HEK293T (cell line): ENCODE measurements at regions not wholly inside any gene's neighbourhood (a gene's known extent, or its start where the extent isn't known, plus 50 kb on each side); places are given as distances from the start of the nearest gene placed in this dataset.
A peak's percentile ranks its signal among the peaks of the same experiment; 100 is the strongest.

ENCODE experiments used
- CTCF ChIA-PET: fragments of 350-600 bp; formaldehyde crosslinking; extraction: SDS; loops from one replicate; lab custom pipeline; 2021; ENCODE audit warnings: antibody characterized with exemption, inconsistent platforms; lab: Yijun Ruan, JAX
- POLR2A ChIA-PET: fragments of 350-600 bp; formaldehyde crosslinking; extraction: SDS; loops from one replicate; lab custom pipeline; 2020; ENCODE audit warnings: antibody characterized with exemption, inconsistent platforms; lab: Yijun Ruan, JAX
- DNase-seq: peaks from one replicate; pipeline ENCODE4 v3.0.0; 2012; ENCODE audit warnings: mixed read lengths; ENCODE audit errors: extremely low spot score
- ARNT ChIP-seq: fragments of 450-650 bp; IDR thresholded peaks from 2 replicates; pipeline ENCODE4 v1.6.1; 2017; ENCODE audit warnings: mild to moderate bottlenecking
- BHLHE40 ChIP-seq: fragments of 450-650 bp; IDR thresholded peaks from 2 replicates; pipeline ENCODE4 v1.6.1; 2016; ENCODE audit warnings: mild to moderate bottlenecking, moderate library complexity, borderline replicate concordance
- CTBP1 ChIP-seq: fragments of 450-650 bp; IDR thresholded peaks from 2 replicates; pipeline ENCODE4 v1.6.1; 2016; ENCODE audit warnings: borderline replicate concordance
- ELF4 ChIP-seq: fragments of 450-650 bp; IDR thresholded peaks from 2 replicates; pipeline ENCODE4 v1.6.1; 2017; ENCODE audit warnings: antibody characterized with exemption
- FOXA1 ChIP-seq: fragments of 450-650 bp; IDR thresholded peaks from 2 replicates; pipeline ENCODE4 v1.6.1; 2016; ENCODE audit warnings: mild to moderate bottlenecking
- FOXK2 ChIP-seq: fragments of 450-650 bp; IDR thresholded peaks from 2 replicates; pipeline ENCODE4 v1.6.1; 2016; ENCODE audit warnings: mild to moderate bottlenecking
- FOXM1 ChIP-seq: fragments of 450-650 bp; IDR thresholded peaks from 2 replicates; pipeline ENCODE4 v1.6.1; 2017; ENCODE audit warnings: mild to moderate bottlenecking, borderline replicate concordance
- HDGF ChIP-seq: fragments of 450-650 bp; IDR thresholded peaks from 2 replicates; pipeline ENCODE4 v1.6.1; 2017; ENCODE audit warnings: antibody characterized with exemption, borderline replicate concordance
- L3MBTL2 ChIP-seq: fragments of 450-650 bp; conservative IDR thresholded peaks from 2 replicates; pipeline ENCODE4 v1.6.1; 2016; ENCODE audit warnings: mild to moderate bottlenecking
- LEF1 ChIP-seq: fragments of 450-650 bp; IDR thresholded peaks from 2 replicates; pipeline ENCODE4 v1.6.1; 2017; ENCODE audit warnings: mild to moderate bottlenecking, borderline replicate concordance
- NFRKB ChIP-seq: fragments of 450-650 bp; IDR thresholded peaks from 2 replicates; pipeline ENCODE4 v1.6.1; 2016; ENCODE audit warnings: mild to moderate bottlenecking, moderate library complexity
- SP1 ChIP-seq: fragments of 450-650 bp; IDR thresholded peaks from 2 replicates; pipeline ENCODE4 v1.6.1; 2017
- SUZ12 ChIP-seq: fragments of 450-650 bp; IDR thresholded peaks from 2 replicates; pipeline ENCODE4 v1.6.1; 2016; ENCODE audit warnings: mild to moderate bottlenecking
- TARDBP ChIP-seq: fragments of 450-650 bp; IDR thresholded peaks from 2 replicates; pipeline ENCODE4 v1.6.1; 2016
- ZNF384 ChIP-seq: fragments of 450-650 bp; IDR thresholded peaks from 2 replicates; pipeline ENCODE4 v1.6.1; 2016
- TF ChIP-seq, protein P1 (sequence below): fragments of 450-650 bp; IDR thresholded peaks from 2 replicates; pipeline ENCODE4 v1.6.1; 2016

DNA sequence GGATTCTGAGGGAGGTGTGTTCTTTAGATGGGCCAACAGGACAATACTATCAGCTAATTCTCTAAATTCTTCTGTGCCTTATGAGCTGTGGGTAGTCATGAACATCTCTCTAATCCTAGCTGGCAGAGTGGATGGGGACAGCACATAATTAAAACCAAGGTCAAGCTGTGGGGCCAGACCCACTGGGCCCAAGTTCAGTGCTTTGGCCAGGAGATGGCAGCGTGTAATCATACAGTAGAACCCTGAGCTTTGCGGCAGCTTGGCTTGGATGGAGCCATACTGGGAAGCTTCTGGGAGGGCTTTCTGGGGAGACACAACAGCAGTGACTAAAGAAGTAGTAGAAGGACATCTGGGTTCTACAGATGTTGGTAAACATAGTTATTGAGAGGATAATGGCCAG lies 140.3 kb upstream of the CXCL13 start:
- no peak for TF ChIP-seq FOXK2
- no peak for TF ChIP-seq L3MBTL2
- TF ChIP-seq LEF1 = no peak
- TF ChIP-seq NFRKB = no peak
- no peak for TF ChIP-seq BHLHE40
- no peak for TF ChIP-seq FOXM1
- TF ChIP-seq ARNT = no peak
- TF ChIP-seq, protein P1, sequence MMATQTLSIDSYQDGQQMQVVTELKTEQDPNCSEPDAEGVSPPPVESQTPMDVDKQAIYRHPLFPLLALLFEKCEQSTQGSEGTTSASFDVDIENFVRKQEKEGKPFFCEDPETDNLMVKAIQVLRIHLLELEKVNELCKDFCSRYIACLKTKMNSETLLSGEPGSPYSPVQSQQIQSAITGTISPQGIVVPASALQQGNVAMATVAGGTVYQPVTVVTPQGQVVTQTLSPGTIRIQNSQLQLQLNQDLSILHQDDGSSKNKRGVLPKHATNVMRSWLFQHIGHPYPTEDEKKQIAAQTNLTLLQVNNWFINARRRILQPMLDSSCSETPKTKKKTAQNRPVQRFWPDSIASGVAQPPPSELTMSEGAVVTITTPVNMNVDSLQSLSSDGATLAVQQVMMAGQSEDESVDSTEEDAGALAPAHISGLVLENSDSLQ = no peak
- TF ChIP-seq CTBP1 = no peak
- TF ChIP-seq ELF4 = no peak
- no peak for TF ChIP-seq SP1
- peak; percentile 14 for DNase-seq
- POLR2A ChIA-PET = no interaction called here
- CTCF ChIA-PET = interaction anchor here (1.1 kb wide), 1 partner anchor 136 kb away, joined by 7 read pairs; no protein-coding TSS in a partner anchor

DNA sequence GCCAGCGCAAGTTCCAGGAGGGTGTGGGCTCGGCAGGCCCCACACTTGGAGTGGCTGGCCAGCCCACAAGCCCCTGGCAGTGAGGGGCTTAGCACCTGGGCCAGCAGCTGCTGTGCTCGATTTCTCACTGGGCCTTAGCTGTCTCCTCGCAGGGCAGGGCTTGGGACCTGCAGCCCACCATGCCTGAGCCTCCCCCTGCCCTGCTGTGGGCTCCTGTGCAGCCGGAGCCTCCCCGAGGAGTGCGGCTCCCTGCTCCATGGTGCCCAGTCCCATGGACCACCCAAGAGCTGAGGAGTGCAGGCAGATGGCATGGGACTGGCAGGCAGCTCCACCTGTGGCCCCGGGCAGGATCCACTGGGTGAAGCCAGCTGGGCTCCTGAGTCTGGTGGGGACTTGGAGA lies 139.2 kb upstream of the CXCL13 start:
- ChIA-PET POLR2A (no interaction called here), CTCF (interaction anchor here (0.7 kb wide), 1 partner anchor 263 kb away, joined by 3 read pairs; no protein-coding TSS in a partner anchor)
- TF ChIP-seq SP1 (no peak), FOXK2 (no peak)
- TF ChIP-seq, protein P1 = no peak
- no peak for DNase-seq

DNA sequence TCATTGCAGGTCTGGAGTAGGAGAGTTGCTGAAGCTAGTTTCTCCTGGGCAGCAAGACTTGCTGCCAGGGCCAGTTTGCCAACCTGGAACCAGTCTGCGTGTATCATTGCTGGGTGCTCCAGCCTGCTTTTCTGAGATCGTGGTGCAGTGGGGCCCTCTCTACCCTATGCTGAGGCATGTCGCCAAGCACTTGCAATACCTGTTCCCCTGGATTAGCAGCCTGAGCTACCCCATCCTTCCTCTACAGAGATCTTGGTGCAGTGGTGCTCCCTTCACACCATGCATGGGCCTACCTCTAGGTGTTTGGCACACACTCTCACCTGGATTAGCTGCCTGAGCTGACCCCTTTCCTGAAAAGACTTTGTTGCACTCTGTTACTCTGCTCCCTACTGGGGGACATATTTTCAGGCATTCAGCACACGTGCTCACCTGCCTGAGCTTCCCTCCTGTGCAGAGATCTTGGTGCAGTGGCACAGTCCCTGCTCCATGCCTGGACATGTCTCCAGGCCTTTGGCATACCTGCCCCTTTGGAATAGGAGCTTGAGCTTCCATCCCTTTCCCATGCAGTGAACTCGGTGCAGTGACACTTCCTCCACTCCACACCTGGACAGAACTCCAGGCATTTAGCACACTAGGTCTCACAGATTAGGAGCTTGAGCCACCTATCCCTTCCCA lies 133.7 kb upstream of the CXCL13 start:
- DNase-seq = no peak
- ChIA-PET POLR2A (no interaction called here), CTCF (no interaction called here)
- no peak for TF ChIP-seq ELF4
- no peak for TF ChIP-seq ARNT
- no peak for TF ChIP-seq LEF1
- no peak for TF ChIP-seq BHLHE40
- no peak for TF ChIP-seq SP1
- no peak for TF ChIP-seq TARDBP
- no peak for TF ChIP-seq FOXA1
- no peak for TF ChIP-seq NFRKB
- TF ChIP-seq ZNF384 = no peak
- no peak for TF ChIP-seq SUZ12
- TF ChIP-seq FOXM1 = no peak
- TF ChIP-seq HDGF = no peak
- TF ChIP-seq, protein P1 = no peak

DNA sequence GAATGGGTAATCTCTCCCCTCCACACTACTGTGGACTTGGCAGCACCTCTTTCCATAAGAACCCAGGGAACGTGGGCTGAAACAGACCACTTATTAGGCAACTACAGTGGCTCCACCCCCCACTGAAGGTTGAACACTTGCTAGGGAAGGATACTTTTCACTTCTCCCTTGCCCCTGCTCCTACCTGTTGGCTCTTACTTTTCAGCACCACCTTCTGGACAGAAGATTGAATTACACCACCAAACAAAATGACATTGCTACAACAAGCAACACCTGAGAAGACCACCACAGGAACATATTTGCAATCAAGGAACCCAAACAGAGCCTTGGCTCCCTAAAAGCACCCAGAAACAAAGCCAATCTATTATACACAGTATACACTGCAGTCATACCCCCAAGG lies 132.1 kb upstream of the CXCL13 start:
- peak; percentile 54 for DNase-seq
- ChIA-PET CTCF (no interaction called here), POLR2A (no interaction called here)

DNA sequence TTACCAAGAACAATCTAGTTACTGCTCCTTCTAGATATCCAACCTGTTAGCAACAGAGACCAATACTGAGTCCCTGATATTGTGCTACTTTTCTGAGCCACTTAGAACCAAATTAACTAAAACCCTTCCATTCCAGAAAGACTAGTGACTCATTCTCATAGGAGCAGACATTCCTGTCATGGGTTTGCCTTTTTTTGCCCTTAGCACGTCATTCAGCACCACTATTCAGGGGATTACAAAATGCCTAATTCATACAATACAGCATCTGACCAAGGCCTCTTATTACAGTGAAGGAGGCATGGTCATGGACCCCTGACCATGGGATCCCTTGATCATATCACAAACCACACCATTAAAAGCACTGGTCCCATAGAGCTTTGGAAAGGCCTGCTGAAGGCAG lies 123.8 kb upstream of the CXCL13 start:
- POLR2A ChIA-PET = no interaction called here
- TF ChIP-seq ZNF384 (no peak), FOXK2 (no peak), BHLHE40 (no peak), NFRKB (no peak), LEF1 (no peak), ARNT (no peak), ELF4 (no peak), FOXA1 (no peak), FOXM1 (no peak), SUZ12 (no peak), CTBP1 (no peak), TARDBP (no peak), L3MBTL2 (no peak), SP1 (no peak), HDGF (no peak)
- TF ChIP-seq, protein P1 = no peak
- DNase-seq = no peak
- CTCF ChIA-PET = no interaction called here

More for the DNA sequence above, 132.1 kb upstream of the CXCL13 start:
- TF ChIP-seq SP1 (no peak), L3MBTL2 (no peak), FOXK2 (no peak), FOXM1 (no peak), CTBP1 (no peak)

DNA sequence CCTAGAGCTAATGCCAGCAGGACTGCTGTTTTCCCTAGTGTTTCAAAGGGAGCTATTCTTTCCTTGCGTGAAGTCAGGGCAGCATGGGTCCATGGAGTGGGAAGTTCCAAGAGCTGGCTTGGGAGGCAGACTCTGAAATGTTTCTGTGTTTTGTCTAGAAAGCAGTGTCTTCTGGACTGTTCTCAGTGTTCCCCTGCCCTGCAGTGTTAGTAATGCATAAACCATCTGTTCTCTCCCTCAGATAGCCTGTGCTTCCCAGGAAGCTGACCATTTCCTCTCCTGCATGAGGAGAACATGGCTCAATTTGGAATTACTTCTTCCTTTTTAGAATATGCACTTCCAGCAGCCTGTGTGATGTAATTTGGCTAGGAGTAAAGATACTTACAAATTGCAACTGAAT lies 116.7 kb upstream of the CXCL13 start:
- ChIA-PET POLR2A (no interaction called here), CTCF (no interaction called here)
- TF ChIP-seq, protein P1 = no peak
- TF ChIP-seq SUZ12 (no peak), CTBP1 (no peak), NFRKB (no peak), LEF1 (no peak), L3MBTL2 (no peak), HDGF (no peak)
- DNase-seq = no peak
